GM23248 (cell line): ENCODE measurements at regions not wholly inside any gene's neighbourhood (a gene's known extent, or its start where the extent isn't known, plus 50 kb on each side); places are given as distances from the start of the nearest gene placed in this dataset.

Source experiments
- EZH2 ChIP-seq: fragments of 200-600 bp; sonication (generic); IDR thresholded peaks from 2 replicates; pipeline ENCODE4 v1.6.1; 2018; ENCODE audit warnings: antibody characterized with exemption, mild to moderate bottlenecking; ENCODE audit not compliant: insufficient read depth, poor library complexity, severe bottlenecking
- EZH2phosphoT487 ChIP-seq: fragments of 200-600 bp; sonication (generic); IDR thresholded peaks from 2 replicates; pipeline ENCODE4 v1.6.1; 2018; ENCODE audit warnings: antibody characterized with exemption, moderate library complexity, mild to moderate bottlenecking, low read depth; ENCODE audit not compliant: insufficient read depth

DNA sequence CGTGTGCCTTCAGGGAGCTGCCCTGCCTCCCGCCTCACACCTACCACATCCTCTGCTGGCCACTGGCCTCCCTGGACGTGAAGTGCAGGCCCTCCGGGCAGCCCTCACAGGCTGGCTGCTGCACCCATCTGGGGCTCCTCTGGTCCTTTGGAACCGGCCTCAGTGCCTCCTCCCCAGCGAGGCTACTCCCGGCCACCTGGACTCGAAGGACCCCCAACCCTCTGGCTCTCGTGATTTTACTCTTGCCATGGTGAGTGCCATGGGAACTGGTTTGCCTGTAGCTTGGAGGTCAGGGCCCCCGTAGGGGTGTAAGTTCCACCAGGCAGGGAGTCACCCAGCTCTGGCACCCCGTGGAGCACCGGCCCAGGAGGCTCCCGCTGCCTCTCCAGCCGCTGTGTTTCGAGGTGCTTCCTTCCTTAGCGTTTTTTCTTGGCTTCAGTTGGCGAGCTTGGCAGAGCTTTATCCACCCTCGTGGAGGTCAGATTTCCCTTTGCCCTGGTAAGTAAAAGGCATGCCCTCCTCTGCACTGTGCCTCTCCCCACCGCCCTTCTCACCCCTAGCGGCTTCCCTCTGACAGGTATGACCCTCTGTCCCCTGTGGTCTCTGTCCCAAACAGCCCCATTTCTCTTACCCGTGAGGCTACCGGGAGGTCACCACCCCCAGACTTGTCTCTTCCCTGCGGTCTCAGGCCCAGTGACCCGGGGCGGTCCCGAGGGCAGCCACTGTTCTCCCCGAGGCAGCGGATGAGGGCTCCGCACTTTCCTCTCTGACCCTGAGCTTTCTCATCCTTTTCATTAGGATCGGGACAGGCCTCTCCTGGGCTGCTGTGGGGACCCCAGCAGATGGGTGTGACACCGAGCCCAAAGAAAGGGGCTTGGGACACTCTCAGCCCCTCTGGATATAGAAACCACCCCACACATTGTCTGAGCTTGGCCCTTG, 203.1 kb upstream of the C14orf180 start:
- TF ChIP-seq EZH2, result no peak
- no peak for TF ChIP-seq EZH2phosphoT487
